NOMO-1 treated with DMSO at 0.1 percent for 48 hours (cell line): ENCODE measurements at regions not wholly inside any gene's neighbourhood (a gene's known extent, or its start where the extent isn't known, plus 50 kb on each side); places are given as distances from the start of the nearest gene placed in this dataset.
"Not testable (repeated sequence)": the region's sequence is repeated elsewhere in the genome, so short reads cannot be mapped to it uniquely, and the experiment has no call there.

ENCODE experiments used
- DNase-seq: peaks from one replicate; lab custom pipeline; 2025; ENCODE audit not compliant: unreplicated experiment; lab: John Stamatoyannopoulos, UW

DNA sequence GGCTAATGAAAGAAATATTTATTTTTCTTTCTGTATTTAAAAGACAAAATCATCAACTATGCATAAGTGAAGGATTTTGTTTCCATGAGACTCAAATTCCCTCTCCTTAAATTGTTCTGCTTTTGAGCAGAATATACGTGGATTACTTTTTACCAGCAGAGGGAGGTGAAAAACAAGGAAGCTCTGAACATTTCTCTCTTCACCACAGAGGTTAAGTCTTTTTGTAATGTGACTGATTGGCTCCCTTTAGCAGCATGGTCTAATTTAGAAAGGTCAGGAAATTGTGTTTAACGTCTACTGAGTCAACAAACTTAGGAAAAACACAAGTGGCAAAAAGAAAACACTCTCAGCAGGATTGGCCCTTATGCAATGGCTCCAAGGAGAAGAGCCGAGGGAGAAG is 55.1 kb upstream of the F9 start:
- DNase-seq, result peak; percentile 18

DNA sequence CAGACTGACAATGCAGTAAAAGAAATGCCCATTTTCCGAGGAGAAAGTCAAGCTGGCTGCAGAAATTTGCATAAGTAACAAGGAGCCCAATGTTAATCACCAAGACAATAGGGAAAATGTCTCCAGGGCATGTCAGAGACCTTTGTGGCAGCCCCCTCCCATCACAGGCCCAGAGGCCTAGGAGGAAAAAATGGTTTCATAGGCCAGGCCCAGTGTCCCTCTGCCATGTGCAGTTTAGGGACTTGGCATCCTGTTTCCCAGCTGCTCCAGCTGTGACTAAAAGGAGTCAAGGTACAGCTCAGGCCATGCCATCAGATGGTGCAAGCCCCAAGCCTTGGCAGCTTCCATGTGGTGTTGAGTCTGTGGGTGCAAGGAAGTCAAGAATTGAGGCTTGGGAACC is 68.6 kb upstream of the F9 start:
- DNase-seq, result not testable (repeated sequence)

DNA sequence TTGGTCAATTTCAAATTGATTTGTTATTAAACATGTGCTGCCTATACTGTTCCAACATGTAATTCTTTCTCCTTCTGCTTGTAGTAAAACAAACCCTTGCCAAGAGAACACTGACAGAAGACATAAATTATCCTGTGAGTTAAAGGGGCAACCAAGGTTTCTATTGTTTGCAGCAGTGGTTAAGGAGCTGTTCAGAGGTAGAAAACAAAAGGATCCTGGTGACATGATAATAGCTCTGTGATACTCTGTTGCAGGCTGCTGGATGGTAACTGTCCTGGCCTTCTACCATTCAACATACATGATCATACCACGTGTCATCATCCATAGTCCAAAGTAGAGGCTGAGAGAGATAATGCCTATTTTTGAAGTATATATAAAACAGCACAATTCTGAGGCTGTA is 75.8 kb upstream of the F9 start:
- DNase-seq, result no peak

DNA sequence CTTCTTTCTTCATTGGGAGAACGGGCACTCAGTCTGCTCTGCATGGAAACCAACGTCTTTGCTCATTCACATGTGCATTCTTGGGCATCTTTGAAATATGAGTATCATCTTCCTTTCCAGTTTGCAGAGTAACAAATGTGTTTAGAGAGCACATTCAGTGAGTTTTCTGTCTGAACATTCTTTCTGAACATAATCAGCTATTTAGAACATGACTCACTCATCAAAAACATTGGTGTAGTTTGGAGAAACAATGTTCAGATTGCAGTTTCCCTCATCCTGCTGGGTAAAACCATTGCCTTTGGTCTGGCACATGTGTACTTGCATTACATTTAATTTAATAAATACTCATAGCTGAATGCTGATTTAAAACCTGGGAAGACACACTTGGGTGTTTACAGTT is 81.5 kb upstream of the F9 start:
- DNase-seq, result no peak

DNA sequence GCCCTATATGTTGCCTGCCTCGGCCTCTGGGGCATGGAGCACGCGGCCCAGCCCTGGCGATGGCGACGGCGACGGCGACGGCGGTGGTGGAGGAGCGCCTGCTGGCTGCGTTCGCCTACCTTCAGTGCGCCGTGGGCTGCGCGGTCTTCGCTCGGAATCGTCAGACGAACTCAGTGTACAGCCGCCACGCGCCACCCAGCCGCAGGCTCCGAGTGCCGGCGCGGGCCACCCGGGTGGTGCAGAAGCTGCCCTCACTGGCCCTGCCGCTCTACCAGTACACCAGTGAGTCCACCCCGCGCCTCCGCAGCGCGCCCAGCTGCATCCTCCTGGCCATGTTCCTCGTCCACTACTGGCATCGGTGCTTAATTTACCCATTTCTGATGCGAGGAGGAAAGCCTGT is 83.7 kb upstream of the F9 start:
- DNase-seq, result no peak

DNA sequence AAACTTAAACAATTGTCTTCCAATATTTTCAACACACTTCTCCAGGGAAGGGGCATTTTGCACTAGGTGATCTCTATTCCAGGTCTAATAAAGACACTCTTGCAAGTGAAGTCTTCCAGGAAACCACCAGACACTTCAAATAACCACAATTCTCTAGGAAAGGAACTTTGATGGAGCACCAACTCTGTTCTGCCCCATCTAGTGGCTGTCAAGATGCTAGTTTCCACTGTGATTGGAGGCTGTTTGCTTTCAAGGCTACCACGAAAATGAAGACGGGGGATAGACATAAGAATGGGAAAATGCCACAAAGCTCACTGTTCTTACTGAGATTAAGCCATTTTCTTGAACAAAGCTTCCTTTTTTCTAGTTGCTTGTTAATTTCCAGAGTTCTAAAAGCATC is 100.6 kb upstream of the F9 start:
- no peak for DNase-seq

DNA sequence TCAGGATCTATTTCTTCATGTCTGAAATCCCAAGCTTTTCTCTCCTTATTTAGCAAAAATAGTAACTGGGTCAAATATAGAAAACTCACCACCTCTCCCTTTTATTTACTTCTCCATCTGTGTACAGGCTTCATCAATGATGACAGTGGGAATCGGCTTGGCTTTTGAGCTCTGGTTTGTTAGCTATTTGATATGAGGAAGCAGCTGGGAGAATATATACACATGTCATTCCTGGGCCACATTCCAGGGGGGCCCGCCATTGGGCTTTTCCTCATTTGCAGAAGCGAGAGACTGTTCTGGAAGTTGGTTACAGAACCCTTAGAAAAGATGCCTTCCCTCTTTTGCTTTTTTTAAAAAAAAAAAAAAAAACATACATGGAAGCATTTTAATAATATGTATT is 107.4 kb upstream of the F9 start:
- no peak for DNase-seq

DNA sequence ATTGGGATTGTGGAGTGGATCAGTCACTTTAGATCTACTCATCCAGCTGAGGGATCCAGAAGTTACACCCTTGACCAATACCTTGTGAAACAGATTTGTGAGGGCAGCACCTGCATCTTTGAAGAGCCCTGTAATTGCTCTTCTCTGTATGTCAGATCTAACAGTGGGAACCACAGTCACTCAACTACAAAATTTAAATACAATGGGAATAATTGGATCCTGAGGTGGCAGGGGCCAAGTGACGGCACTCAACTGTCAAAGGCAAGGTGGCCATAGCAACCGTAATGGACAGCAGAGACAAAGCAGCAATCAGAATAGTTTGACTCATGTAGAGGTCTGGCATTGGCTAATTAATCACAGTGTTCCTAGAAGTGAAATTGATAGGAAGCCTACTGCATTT is 132.3 kb upstream of the F9 start:
- not testable (repeated sequence) for DNase-seq

DNA sequence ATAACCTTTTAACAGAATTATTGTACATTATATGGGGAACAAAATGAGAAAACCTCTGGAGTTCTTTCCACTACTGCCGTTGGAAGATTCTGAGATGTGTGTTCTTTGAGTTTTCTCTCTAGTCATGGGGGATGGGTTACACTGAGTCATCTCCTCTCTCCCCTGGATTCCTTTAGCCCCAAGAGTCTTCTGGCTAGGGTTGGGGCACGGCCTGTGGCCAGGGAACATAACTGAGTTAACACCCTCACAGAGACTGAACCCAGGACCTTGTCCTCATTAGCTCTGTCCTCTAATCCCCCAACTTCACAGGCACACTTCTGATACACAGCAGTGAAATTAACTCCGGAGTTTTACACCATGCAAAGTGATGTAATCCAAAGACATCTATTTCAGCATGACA is 142.3 kb upstream of the F9 start:
- DNase-seq, result no peak

DNA sequence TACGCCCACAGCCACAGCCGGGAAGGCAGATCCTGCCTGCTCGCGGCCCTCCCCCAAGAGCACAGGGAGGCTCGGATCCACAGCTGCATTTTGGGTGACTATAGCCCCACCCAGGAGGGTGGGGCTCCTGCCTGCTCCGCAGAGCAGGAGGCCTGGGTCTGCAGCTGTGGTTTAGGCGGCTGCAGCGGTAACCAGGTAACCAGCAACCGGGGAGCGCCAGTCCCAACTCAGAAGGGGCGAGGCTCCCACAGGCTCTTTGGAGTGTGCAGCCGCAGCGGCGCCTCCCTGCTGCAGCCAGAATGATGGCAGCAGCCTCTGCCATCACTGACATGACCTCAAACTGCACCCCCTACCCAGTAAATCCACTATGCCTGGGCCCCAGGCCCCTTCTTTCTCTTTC is 148.0 kb upstream of the F9 start:
- no peak for DNase-seq

DNA sequence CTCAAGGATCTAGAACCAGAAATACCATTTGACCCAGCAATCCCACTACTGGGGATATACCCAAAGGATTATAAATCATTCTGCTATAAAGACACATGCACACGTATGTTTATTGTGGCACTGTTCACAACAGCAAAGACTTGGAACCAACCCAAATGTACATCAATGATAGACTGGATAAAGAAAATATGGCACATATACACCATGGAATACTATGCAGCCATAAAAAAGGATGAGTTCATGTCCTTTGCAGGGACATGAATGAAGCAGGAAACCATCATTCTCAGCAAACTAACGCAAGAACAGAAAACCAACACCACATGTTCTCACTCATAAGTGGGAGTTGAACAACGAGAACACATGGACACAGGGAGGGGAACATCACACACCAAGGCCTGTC is 154.0 kb upstream of the F9 start:
- DNase-seq, result not testable (repeated sequence)

DNA sequence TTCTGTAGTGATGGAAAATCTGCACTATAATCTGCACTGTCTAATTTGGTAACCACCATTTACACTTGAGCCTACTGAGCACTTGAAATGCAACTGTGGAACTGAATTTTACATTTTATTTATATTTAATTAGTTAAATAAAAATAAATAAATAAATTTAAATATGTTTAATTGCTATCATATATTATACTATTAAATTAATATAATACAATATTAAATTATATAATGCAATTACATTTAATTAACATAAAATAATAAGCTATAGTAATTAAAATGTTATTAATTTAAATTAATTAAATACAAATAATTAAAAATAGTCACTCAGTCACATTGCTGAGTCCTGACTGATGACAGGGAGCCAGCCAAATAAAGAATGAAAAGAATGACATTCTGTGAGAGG is 170.2 kb upstream of the F9 start:
- no peak for DNase-seq

DNA sequence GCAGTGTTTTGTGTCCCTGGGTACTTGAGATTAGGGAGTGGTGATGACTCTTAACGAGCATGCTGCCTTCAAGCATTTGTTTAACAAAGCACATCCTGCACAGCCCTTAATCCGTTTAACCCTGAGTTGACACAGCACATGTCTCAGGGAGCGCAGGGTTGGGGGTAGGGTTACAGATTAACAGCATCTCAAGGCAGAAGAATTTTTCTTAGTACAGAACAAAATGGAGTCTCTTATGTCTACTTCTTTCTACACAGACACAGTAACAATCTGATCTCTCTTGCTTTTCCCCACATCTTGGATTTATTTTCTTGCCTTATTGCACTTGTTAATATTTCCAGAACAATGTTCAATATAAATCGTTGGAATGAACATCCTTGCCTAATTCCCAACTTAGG is 187.9 kb upstream of the F9 start:
- not testable (repeated sequence) for DNase-seq

DNA sequence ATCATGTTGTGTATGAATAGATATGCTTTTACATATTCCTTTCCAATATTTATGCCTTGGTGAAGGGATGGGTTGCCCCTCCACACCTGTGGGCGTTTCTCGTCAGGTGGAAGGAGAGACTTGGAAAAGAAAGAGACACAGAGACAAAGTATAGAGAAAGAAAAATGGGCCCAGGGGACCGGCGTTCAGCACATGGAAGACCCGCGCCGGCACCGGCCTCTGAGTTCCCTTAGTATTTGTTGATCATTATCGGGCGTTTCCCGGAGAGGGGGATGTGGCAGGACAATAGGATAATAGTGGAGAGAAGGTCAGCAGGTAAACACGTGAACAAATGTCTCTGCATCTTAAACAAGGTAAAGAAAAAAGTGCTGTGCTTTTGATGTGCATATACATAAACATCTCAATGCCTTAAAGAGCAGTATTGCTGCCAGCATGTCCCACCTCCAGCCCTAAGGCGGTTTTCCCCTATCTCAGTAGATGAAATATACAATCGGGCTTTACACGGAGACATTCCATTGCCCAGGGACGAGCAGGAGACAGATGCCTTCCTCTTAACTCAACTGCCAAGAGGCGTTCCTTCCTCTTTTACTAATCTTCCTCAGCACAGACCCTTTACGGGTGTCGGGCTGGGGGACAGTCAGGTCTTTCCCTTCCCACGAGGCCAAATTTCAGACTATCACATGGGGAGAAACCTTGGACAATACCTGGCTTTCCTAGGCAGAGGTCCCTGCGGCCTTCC is 188.5 kb upstream of the F9 start:
- not testable (repeated sequence) for DNase-seq

DNA sequence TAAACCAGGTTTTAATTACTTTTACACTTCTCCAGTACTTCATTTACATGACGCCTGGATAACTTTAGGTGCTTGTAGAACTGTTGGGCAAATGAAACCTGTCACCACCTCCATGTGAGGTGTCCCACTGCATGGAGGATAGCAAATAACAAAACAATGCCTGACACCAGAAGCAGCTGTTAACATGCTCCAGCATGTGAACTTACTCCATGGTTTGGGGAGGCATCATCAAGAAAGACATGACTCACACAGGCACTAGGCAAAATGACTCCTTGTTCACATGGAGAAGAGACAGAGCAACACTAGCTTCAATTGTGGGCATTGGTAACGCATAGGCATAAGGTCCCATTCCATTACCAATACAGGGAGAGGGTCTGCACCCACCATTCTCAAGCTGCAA is 198.1 kb upstream of the F9 start:
- no peak for DNase-seq

DNA sequence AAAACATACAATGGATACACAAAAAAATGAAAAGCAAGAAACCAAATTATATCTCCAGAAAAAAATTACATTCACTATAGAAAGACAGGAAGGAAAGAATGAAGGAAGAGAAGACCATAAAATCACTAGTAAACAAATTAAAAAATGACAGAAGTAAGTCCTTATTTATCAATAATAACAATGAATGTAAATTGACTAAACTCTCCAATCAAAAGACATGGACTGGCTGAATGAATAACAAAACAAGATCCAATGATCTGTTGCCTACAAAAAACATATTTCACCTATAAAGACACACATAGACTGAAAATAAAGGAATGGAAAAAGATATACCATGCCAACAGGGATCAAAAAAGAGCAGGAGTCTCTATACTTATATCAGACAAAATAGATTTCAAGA is 203.2 kb upstream of the F9 start:
- no peak for DNase-seq

DNA sequence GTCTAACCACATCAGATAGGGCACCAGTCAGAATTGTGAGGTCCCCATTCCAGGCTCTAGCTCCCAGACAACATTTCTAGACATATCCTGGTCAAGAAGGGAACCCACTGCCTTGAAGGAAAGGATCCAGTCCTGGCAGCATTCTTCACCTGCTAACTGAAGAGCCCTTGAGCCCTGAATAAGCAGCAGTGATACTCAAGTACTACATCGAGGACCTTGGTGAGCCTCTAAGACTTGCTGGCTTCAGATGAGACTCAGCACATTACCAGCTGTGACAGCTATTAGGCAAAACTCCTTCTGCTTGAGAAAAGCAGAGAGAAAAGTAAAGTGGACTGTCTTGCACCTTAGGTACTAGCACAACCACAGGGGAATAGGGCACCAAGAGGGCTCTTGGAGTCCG is 205.8 kb upstream of the F9 start:
- DNase-seq, result no peak

DNA sequence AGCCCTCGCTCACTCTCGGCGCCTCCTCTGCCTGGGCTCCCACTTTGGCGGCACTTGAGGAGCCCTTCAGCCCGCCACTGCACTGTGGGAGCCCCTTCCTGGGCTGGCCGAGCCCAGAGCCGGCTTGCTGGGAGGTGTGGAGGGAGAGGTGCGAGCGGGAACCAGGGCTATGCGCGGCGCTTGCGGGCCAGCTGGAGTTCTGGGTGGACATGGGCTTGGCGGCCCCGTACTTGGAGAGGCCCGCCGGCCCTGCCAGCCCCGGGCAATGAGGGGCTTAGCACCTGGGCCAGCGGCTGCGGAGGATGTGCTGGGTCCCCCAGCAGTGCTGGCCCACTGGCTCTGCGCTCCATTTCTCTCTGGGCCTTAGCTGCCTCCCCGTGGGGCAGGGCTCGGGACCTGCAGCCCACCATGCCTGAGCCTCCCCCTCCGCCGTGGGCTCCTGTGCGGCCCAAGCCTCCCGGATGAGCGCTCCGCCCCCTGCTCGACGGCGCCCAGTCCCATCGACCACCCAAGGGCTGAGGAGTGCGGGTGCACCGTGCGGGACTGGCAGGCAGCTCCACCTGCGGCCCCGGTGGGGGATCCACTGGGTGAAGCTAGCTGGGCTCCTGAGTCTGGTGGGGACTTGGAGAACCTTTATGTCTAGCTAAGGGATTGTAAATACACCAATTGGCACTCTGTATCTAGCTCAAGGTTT is 209.7 kb upstream of the F9 start:
- DNase-seq, result not testable (repeated sequence)

DNA sequence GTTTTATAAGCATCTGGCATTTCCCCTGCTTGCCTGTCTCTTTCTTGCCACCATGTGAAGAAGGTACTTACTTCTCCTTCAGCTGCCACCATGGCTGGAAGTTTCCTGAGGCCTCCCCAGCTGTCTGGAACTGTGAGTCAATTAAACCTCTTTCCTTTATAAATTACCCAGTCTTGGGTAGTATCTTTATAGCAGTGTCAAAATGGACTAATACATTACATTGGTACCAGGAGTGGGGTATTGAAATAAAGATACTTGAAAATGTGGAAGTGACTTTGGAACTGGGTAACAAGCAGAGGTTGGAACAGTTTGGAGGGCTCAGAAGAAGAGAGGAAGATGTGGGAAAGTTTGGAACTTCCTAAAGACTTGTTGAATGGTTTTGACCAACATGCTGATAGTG is 223.9 kb upstream of the F9 start:
- DNase-seq, result not testable (repeated sequence)

DNA sequence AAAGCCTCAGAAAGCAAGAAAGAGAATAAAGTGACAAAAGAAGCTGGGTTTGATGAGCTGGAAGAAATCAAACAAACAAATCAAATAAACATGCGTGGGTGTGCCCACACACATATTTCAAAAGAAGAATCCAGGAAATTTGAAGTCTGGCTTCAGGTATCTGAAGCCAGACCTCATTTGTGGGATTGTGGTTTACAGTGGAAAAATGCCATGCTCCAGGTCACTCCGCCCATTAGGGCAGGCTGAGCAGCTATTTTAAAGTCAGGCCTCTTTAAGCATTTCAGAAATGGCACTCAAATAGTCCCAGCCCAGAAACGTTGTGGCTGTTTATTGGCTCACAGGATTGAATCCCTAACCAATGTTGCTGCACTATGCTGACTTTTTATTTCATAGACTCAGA is 226.1 kb upstream of the F9 start:
- DNase-seq, result no peak

DNA sequence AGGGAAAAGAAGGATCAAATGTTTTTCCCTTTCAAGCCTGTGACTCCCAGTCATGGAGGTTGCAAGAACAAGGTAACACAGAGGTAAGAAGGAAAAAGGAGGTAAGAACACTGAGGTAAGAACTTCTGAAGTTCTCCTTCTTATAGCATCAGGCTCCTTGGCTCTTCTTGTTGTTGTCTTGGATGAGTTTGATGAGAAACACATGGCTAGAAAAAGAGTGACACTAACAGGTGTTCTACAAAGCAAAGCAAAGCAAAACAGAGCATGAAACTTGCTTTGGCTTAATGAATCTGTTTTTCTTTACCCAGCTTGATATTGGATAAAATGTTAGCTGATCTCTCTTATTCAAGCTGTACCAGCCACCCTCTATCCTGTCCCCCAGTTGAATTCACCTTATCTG is 231.2 kb upstream of the F9 start:
- DNase-seq, result no peak

DNA sequence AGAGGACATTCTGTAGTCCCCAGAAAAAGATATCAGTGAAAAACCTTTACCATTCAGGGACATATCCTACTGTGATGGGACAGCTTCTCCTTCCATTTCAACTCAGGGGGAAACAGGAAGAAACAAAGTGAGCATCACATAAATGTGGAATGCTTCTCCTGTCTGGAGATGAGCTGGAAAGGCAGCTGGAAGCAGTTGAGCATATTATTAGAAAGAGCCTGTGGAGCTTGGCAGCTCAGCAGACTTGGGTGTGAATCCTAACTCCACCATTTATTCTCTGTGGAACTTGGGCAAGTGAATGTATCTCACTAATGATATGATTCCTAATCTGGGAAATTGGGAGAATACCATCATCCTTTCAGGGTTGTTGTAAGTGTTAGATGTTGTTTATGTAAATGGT is 232.1 kb upstream of the F9 start:
- DNase-seq, result no peak

DNA sequence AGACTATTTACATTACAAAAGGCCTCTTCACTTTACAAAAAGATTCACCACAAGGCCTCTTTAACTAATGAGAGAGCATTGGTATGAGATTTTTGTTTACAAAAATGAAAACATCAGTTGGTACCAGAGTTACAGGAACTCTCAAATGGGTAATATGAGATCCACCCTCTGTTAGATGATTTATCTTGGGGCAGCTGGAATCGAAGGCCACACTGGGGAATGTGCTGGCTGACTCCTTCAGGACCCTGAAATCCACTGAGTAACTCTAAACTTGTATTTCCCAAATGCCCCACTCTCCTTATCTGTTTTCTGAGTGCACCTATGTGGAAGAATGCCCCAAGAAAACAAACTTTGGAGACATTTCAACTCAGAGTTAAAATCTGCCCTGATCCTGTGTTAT is 232.9 kb upstream of the F9 start:
- DNase-seq, result no peak
